ENCODE measurements at regions not wholly inside any gene's neighbourhood (a gene's known extent, or its start where the extent isn't known, plus 50 kb on each side); places are given as distances from the start of the nearest gene placed in this dataset.
A peak's percentile ranks its signal among the peaks of the same experiment; 100 is the strongest.

- no peak for TF ChIP-seq ARID4B (CRISPR knock-in tag; IDR thresholded peaks at IDR 0.05)
- peak; percentile 81; the same call in 1 of the 2 replicates for TF ChIP-seq ZNF589 (CRISPR knock-in tag; IDR thresholded peaks at IDR 0.05; ENCODE audit: low read depth)
- TF ChIP-seq ZNF766 (CRISPR knock-in tag; conservative IDR thresholded peaks at IDR 0.05), result 0 out of 2 replicates have a peak, but pooled peaks have one; percentile 42
- no peak for TF ChIP-seq ZNF384 (IDR thresholded peaks at IDR 0.05; ENCODE audit: low read depth, low read length)
- no peak for TF ChIP-seq ZNF644 (tag; IDR thresholded peaks at IDR 0.05; ENCODE audit: low read depth)
- no peak for TF ChIP-seq CHD4 (IDR thresholded peaks at IDR 0.05; ENCODE audit: insufficient read depth, insufficient replicate concordance, low read depth, low read length, poor library complexity, severe bottlenecking)
- TF ChIP-seq JUND (IDR thresholded peaks at IDR 0.05; ENCODE audit: borderline replicate concordance, low read depth, low read length), result no peak
- no peak for TF ChIP-seq JUND (tag; IDR thresholded peaks at IDR 0.05; ENCODE audit: borderline replicate concordance, low read depth, low read length)
- no peak for TF ChIP-seq GTF2A2 (tag; IDR thresholded peaks at IDR 0.05)
- TF ChIP-seq NFYB (IDR thresholded peaks at IDR 0.05; ENCODE audit: extremely low read depth, insufficient read length), result no peak
- TF ChIP-seq MTA3 (IDR thresholded peaks at IDR 0.05; ENCODE audit: borderline replicate concordance), result no peak
- TF ChIP-seq RUNX1 (IDR thresholded peaks at IDR 0.05; ENCODE audit: low read depth), result no peak
- no peak for TF ChIP-seq ZKSCAN1 (IDR thresholded peaks at IDR 0.05; ENCODE audit: low read depth, low read length)
- no peak for TF ChIP-seq SREBF1 (IDR thresholded peaks at IDR 0.05; ENCODE audit: borderline replicate concordance, low read depth, low read length)
- no peak for TF ChIP-seq EGR1 (conservative IDR thresholded peaks at IDR 0.05)
- no peak for TF ChIP-seq E2F6 (IDR thresholded peaks at IDR 0.05; ENCODE audit: borderline replicate concordance in 1 of 2, extremely low read depth in 1 of 2, insufficient read depth in 1 of 2, insufficient read length in 1 of 2, low read depth in 1 of 2, low read length in 1 of 2, poor library complexity in 1 of 2, severe bottlenecking in 1 of 2)
- TF ChIP-seq ZNF699 (CRISPR knock-in tag; IDR thresholded peaks at IDR 0.05; ENCODE audit: insufficient replicate concordance), result no peak
- no peak for TF ChIP-seq SETDB1 (IDR thresholded peaks at IDR 0.05; ENCODE audit: low read length)
- no peak for TF ChIP-seq NR2F6 (CRISPR knock-in tag; IDR thresholded peaks at IDR 0.05)
- no peak for TF ChIP-seq TCF3 (CRISPR knock-in tag; IDR thresholded peaks at IDR 0.05)
- no peak for TF ChIP-seq CREB3L1 (IDR thresholded peaks at IDR 0.05; ENCODE audit: borderline replicate concordance, low read depth)
- 0 out of 4 replicates have a peak, but pooled peaks of 1 of the 2 experiments have one; percentile 50 for TF ChIP-seq TEAD1 (CRISPR knock-in tag; IDR thresholded peaks at IDR 0.05)
These were observed 142.9 kb upstream of the KLF7 start (continued) for GRCh38 chr2:207308519-207309224.

All from K562 (cell line).